ENCODE measurements at regions not wholly inside any gene's neighbourhood (a gene's known extent, or its start where the extent isn't known, plus 50 kb on each side); places are given as distances from the start of the nearest gene placed in this dataset.
"Not testable (repeated sequence)": the region's sequence is repeated elsewhere in the genome, so short reads cannot be mapped to it uniquely, and the experiment has no call there.

GRCh38 chr16:79402920-79403319, 197.6 kb downstream of the MAF start:
- DNase-seq: no peak

GRCh38 chr16:79402356-79402755, 198.2 kb downstream of the MAF start:
- no peak for DNase-seq

DNA sequence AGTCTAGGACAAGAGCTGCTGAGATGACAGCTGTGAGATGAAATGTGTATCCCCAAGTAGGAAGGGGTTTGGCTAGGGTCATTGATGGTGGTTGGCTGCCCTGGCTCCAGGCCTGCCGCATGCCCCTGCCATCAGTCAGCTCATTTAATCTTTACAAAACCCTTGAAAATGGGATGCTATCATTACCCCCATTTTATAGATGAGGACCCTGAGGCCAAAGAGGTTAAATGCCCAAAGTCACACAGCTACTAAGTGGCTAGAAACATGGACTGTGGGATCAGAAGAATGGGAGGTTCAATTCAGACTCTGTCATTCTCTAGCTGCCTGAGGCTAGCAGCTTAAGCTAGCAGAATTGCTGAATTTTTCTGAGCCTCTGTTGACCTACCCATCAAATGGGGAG, 198.8 kb downstream of the MAF start:
- no peak for DNase-seq

DNA sequence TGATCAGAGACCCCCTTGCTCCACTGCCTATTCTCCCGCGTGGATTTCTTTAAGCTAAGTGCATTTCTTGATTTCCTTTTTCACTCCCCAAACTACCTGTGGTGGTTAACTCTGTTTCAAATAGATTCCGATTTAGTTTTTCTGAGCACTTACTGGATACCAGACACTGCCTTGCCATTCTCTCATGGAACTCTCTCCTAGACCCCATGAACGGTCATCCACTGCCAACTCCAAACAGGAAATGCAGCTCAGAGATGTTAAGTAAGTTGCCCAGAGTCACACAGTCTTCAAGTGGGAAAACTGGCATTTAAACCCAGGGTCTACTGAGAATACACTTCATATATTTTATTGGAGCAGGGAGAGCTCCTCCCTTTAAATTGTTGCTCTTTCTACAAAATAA, 199.4 kb downstream of the MAF start:
- DNase-seq: no peak

GRCh38 chr16:79400462-79401149, 199.9 kb downstream of the MAF start:
- DNase-seq: no peak

DNA sequence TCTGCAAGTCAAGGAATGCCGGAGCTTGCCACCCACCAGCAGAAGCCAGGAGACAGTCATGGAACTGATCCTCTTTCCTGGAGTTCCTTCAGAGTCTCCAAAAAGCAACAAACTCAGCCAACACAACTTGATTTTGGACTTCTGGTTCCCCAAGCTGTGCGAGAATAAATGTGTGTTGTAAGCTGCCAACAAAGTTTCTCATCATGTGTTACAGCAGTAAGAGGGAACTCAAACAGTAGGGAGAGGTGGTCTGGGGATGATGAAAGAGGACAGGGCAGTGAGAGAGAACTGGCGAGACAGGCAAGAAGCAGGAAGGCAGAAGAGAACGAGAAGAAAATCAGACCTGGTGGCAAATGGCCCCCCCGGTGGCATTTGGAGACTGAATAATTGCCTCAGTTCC, 204.9 kb downstream of the MAF start:
- no peak for DNase-seq

GRCh38 chr16:79394206-79394605, 206.3 kb downstream of the MAF start:
- DNase-seq: no peak

DNA sequence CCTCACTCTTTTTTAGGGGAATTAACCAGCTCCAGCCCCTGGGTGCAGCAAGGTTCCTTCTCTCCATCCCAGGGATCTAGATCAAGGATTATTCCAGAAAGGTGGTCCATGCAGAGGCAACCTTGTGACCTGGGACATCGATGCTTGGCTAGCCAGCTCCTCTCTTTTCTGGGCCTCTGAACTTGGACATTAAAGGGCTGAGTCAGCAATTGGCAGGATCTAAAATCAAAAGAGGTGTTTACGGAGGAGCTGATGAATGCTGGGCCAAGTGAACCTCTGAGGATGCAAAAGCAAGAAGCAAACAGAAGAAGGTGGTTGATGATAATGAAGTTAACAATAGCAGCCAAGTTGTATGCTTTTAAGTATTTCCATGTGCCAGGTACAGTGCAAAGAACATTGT, 207.0 kb downstream of the MAF start:
- DNase-seq: no peak

DNA sequence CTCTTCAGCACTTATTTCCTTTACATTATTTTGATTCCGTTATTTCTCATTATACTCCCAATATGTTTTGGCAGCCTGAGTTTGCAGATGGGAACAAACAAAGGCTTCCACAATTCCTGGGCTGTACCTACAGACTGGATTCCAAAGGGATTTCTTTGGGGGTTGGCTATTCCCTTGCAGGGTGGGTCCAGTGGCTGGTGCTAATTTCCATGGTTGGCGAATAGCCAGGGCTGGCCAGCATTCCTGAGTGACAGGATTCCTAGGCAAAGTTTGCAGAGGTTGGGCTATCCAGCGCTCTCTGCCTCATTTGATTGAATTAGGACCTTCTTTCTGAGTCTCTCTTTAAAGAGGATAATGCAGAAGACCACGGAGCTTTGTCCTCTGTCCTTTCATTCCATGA, 207.4 kb downstream of the MAF start:
- DNase-seq: no peak

DNA sequence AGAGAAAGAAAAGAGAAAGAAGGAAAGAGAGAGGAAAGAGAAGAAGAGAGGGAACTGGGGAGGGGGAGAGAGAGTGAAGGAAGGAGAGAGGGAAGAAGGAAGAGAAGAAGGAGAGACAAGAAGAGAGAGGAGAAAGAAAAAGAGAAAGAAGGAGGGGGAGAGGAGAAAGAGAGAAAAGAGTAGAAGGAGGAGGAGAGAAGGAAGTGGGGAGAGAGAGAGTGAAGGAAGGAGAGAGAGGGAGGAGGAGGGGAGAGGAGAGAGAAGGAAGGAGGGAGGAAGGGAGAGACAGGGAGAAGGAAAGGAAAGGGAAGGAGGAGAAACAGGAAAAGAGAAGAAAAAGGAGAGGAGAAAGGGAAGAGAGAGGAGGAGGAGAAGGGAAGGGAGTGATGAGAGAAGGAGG, 208.5 kb downstream of the MAF start:
- no peak for DNase-seq

- no peak for DNase-seq
Measured at GRCh38 chr16:79391395-79391794, 209.1 kb downstream of the MAF start.

GRCh38 chr16:79390481-79391051, 210.0 kb downstream of the MAF start:
- DNase-seq: no peak

DNA sequence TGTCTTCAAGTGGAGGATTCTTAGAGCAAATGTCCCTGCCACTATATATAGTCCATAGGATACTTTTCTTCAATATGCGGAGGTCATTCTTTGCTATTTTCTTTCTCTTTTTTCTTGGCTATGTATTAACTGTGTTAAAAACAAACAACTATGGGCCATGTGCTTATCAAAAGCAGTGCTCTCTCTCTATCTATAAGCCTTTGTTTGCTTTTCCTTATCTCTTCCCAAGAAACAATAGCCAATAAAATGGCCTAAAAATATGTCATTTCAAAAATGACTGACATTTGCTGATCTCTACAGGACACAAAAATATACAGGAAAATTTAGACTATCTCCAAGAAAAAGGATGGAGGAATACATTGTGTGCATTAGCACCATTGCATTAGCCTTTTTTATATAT, 212.1 kb downstream of the MAF start:
- no peak for DNase-seq

DNA sequence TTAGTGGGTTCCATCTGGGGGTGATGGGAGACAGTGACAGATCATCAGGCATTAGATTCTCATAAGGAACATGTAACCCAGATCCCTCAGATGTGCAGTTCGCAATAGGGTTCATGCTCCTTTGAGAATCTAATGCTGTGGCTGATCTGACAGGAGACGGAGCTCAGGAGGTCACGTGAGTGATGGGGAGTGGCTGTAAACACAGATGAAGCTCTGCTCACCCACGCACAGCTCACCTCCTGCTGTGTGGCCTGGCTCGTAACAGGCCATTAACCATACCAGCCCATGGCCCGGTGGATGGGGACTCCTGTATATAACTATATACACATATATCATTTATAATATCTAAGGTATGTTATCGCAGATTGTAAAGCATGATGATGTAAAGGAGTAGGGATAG, 214.2 kb downstream of the MAF start:
- no peak for DNase-seq

GRCh38 chr16:79381603-79382042, 218.9 kb downstream of the MAF start:
- DNase-seq: no peak

GRCh38 chr16:79380995-79381602, 219.4 kb downstream of the MAF start:
- no peak for DNase-seq

- DNase-seq: no peak
Measured at GRCh38 chr16:79379095-79379494, 221.4 kb downstream of the MAF start.

- not testable (repeated sequence) for DNase-seq
Measured at GRCh38 chr16:79377082-79377481, 223.5 kb downstream of the MAF start.

DNA sequence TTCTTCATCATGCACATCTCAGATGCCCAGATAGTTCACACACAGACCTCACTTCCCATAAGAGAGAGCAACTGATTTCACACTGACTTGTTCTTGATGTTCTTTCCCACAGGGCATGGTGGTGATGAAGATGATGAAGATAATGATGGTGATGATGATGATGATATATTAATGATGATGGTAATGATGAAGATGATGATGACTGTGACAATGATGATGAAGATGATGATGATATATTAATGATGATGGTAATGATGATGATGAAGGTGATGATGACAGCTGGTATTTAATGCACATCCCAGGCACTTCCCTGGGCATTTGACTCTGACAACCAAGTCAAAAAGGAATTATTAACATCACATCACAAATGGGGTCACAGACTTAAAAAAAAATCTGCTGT, 225.2 kb downstream of the MAF start:
- DNase-seq: no peak

DNA sequence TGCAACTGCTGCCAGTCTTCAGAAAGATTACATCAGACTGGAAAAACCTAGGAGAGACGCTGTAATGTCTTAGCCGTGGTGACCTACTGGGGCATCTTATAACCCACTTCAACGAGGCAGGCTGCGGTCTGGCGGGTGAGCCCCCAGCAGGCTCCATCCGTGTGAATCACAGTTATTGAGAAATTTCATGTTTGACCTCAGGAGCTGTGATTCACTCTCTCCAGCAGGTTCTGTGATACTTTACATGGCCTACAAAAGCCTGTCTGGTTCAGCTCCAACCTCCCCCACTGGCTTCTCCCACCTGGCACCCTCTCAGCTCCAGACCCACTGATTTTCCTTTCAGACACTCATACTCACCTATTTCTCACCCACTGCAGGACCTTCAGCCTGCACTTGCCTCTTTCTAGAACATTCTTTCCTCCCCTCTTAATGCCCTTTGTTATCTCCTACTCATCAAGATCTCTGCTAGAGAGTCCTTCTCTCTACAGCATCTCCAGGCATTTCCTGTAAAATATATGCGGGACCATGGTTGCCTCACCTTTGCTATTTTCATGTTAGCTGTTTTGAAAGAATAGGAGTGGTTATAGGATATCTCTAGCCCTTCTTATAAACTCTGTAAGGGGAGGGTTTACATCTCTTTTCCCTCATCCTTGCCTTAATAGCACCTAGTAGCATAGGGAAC, 227.9 kb downstream of the MAF start:
- DNase-seq: no peak

DNA sequence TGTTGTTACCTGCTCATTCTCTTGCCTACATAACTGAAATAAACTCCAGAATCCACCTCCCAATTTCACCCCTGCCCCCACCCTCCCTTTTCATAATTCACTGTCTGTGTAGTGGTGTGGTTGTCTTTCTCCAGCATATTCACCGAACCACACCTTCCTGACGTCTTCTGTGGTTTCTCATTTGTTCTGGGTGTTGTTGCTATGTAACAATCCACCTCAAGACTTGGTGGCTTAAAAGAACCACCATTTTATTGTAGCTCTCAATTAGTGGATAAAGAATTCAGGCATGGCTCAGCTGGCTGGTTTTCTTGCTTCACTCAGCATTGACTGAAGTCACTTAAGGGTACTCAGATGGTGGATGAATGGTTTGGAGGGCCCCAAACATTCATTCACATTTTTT, 229.8 kb downstream of the MAF start:
- DNase-seq: no peak

- no peak for DNase-seq
Measured at GRCh38 chr16:79369796-79370195, 230.7 kb downstream of the MAF start.

GRCh38 chr16:79367822-79368221, 232.7 kb downstream of the MAF start:
- DNase-seq: no peak

- no peak for DNase-seq
Measured at GRCh38 chr16:79366635-79367034, 233.9 kb downstream of the MAF start.

All from GF-D8 (cell line).